Mucosa of descending colon (tissue), 3 donors: ENCODE measurements at regions not wholly inside any gene's neighbourhood (a gene's known extent, or its start where the extent isn't known, plus 50 kb on each side); places are given as distances from the start of the nearest gene placed in this dataset.
A peak's percentile ranks its signal among the peaks of the same experiment; 100 is the strongest.

Experiments used
- ATAC-seq: fragments of 200-7000 bp; cut with Tn5 transposase; one replicate; pipeline ENCODE4 v1.9.1; 2020; ENCODE audit warnings: mild to moderate bottlenecking, moderate library complexity
- DNase-seq, 3 donors: peaks; one replicate each; pipeline ENCODE4 v3.0.0-alpha.2; 2020
- H3K36me3 ChIP-seq: fragments of 200-600 bp; one replicate; pipeline ENCODE4 v1.8.0; 2021; ENCODE audit warnings: low read depth, mild to moderate bottlenecking
- H3K4me1 ChIP-seq: fragments of 200-600 bp; one replicate; pipeline ENCODE4 v1.8.0; 2021; ENCODE audit warnings: low read depth, mild to moderate bottlenecking
- H3K4me3 ChIP-seq: fragments of 200-600 bp; one replicate; pipeline ENCODE4 v1.8.0; 2021; ENCODE audit warnings: mild to moderate bottlenecking
- H3K9me3 ChIP-seq: fragments of 200-600 bp; one replicate; pipeline ENCODE4 v1.8.0; 2021; ENCODE audit warnings: mild to moderate bottlenecking
- intact Hi-C, 2 donors: fragments of 100-400 bp; cut with DNase I in 1 of 2; cut with micrococcal nuclease in 1 of 2; formaldehyde crosslinking; loops; one replicate each; pipeline versions ENCODE4 v1.11.0 to v1.11.1; 2022; cut with DNase I, micrococcal nuclease
- TF ChIP-seq, protein P1 (sequence below): fragments of 200-600 bp; IDR thresholded peaks from one replicate; pipeline ENCODE4 v1.8.0; 2022; ENCODE audit warnings: antibody characterized with exemption, mild to moderate bottlenecking
- donor health status: DM: no; HTN: no; CAD: no; lungs with moderate emphysema.
- donor health status: DM: no; HTN: no; CAD: no.
- donor health status: DM: no; HTN: yes; CAD: no.

GRCh38 chr1:88552226-88552625 is 131.8 kb upstream of the PKN2 start:
- no peaks in the 10 kb centered on the region for H3K9me3 ChIP-seq
- no peak overlapping the region for H3K4me3 ChIP-seq
- ATAC-seq (no peak), DNase-seq (peak in 1 of 3 donors; percentile 2)
- no peaks in the 10 kb centered on the region for H3K4me1 ChIP-seq
- no peaks in the 10 kb centered on the region for H3K36me3 ChIP-seq
- TF ChIP-seq, protein P1, sequence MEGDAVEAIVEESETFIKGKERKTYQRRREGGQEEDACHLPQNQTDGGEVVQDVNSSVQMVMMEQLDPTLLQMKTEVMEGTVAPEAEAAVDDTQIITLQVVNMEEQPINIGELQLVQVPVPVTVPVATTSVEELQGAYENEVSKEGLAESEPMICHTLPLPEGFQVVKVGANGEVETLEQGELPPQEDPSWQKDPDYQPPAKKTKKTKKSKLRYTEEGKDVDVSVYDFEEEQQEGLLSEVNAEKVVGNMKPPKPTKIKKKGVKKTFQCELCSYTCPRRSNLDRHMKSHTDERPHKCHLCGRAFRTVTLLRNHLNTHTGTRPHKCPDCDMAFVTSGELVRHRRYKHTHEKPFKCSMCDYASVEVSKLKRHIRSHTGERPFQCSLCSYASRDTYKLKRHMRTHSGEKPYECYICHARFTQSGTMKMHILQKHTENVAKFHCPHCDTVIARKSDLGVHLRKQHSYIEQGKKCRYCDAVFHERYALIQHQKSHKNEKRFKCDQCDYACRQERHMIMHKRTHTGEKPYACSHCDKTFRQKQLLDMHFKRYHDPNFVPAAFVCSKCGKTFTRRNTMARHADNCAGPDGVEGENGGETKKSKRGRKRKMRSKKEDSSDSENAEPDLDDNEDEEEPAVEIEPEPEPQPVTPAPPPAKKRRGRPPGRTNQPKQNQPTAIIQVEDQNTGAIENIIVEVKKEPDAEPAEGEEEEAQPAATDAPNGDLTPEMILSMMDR, result no peak
- intact Hi-C loops, result no loop called here

DNA sequence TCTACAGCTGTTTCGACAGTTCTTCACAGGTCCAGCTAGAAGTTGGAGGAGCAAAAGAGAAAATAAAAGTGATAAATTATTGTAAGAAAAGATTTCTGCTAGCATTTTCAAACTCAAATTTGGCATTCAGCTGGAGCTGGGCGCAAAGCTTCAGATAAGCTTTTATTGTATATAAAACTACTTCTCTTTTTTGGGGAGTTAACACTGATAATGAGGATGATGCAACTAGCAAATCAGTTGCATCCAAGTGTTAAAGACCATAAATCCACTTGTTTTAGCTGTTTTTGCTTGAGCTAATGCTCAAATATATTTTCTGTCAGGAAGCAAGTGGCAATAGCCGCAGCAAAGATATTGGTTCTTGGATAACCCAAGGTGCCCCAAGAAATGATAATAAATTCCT is 127.1 kb upstream of the PKN2 start:
- ATAC-seq, result no peak
- no peak for DNase-seq
- no peaks in the 10 kb centered on the region for H3K9me3 ChIP-seq
- TF ChIP-seq, protein P1, result no peak
- H3K4me3 ChIP-seq, result no peak overlapping the region
- H3K4me1 ChIP-seq, result no peaks in the 10 kb centered on the region
- intact Hi-C loops, result no loop called here
- H3K36me3 ChIP-seq, result no peaks in the 10 kb centered on the region

DNA sequence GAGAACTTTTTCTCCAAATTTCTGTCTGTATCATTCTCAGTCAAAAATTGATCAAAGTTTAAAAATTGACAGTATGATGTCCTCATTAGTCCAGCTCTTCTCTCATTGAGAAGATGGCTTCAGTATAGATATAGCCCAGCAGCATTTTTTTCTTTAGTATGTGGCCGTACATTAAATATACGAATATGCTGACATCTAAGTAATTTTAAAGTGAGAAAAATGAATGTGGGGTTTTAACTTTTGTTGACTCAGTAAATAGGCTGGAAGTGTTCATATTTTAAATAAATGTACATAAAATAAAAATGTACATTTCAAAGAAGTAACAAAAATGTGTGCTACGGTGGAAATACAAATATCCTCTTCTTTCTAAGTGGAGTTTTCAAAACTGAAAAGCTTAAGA is 123.5 kb upstream of the PKN2 start:
- ATAC-seq (no peak), DNase-seq (no peak)
- intact Hi-C loops, result no loop called here
- no peak overlapping the region for H3K4me3 ChIP-seq
- H3K9me3 ChIP-seq, result no peaks in the 10 kb centered on the region
- H3K36me3 ChIP-seq, result no peaks in the 10 kb centered on the region
- no peaks in the 10 kb centered on the region for H3K4me1 ChIP-seq
- TF ChIP-seq, protein P1, result no peak

DNA sequence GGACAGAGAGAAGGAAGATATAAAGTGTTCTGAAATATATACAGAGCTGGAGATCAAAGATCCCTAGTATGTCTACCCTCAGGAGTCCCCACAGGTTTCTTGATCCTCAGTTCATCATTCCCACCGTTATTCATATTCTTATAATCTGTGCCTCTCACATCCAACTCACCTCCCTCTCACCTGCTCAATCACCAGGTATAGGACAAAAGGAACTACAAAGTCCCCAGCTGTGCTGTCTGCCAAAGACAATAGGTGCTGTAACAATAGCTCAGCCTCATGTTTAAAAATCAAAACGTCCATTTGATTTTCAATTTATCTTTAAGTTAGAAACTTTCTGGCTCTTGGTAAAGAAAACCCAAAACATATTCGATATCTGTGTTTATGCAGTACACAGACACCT is 121.1 kb upstream of the PKN2 start:
- Histone ChIP-seq H3K9me3 (no peaks in the 10 kb centered on the region), H3K36me3 (no peaks in the 10 kb centered on the region), H3K4me1 (no peaks in the 10 kb centered on the region), H3K4me3 (no peak overlapping the region)
- DNase-seq (no peak), ATAC-seq (no peak)
- TF ChIP-seq, protein P1, result no peak
- intact Hi-C loops, result no loop called here

DNA sequence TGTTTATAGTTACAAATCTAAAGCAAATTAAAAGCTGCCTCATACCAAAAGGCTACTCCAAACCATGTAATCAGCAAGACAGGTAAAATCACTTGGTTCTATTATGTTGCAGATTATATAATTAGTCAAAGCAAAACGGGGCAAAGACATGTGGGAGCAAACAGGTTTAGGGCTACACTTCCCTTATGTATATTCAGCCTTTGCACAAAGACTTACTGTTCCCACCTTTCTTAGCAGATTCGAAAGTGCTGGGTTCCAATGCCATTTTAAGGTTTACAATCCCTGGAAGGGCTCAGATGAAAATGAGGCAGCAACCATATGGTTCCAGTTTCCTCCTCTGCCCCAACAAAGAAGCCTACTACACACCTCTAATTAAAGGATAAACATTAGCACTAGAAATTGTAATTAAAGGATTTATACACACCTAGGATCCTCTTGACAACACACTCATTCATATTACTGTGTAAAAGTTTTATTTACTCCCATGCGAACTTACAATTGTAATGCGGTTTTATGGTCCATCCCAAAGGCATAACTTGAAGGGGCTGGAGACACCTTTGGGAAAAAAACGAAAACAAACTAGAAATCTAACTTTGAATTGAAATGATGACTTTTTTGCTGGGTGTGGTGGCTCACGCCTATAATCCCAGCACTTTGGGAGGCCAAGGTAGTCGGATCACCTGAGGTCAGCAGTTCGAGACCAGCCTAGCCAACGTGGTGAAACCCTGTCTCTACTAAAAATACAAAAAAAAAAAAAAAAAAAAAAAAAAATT is 117.3 kb upstream of the PKN2 start:
- Histone ChIP-seq H3K4me1 (no peaks in the 10 kb centered on the region), H3K9me3 (no peaks in the 10 kb centered on the region), H3K36me3 (no peaks in the 10 kb centered on the region), H3K4me3 (no peak overlapping the region)
- TF ChIP-seq, protein P1, result no peak
- DNase-seq (no peak), ATAC-seq (no peak)
- intact Hi-C loops, result no loop called here
